ENCODE measurements at regions not wholly inside any gene's neighbourhood (a gene's known extent, or its start where the extent isn't known, plus 50 kb on each side); places are given as distances from the start of the nearest gene placed in this dataset.

DNA sequence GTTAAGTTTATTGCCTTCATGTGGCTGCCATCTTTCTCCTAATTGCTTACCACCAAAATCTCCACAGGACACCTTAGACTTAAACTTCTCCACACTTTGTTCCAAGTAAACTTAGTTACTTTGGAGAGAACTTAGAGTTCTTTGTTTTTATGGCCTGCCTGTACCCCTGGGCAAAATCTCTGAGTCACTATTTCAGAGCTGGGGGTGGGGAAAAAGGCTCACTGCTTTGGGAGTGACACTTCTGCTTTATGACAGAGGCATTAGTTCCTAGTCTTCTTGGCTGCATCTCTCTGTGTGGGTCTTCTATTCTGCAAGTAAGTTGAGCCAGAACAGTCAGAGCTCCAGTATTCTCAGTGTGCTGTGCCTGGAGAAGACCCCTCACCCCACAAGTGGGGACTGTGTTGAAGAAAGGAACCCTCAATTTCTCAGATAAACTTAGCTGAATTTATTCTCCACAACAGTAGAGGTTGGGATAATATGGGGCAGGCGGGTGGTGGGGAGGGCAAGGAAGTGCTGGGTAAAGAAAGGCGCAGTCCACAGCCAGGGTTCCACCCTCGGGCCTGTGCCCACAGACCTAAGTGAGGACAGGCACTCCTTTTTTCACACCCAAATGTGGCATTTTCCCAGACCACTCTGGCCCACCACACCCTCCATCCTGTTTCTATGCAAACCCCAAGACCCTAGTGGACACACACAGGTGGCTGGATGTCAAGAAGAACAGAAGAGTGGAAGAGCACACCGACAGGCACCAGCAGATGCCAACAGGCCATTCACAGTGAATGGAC lies 636.6 kb upstream of the MAN1A1 start:
- DNase-seq (ENCODE audit: low read depth): no peak
- in situ Hi-C loops (cut with HindIII; ENCODE audit: low pct_unique_long_range_greater_than_20kb, low sequenced_read_pairs): no loop called here

DNA sequence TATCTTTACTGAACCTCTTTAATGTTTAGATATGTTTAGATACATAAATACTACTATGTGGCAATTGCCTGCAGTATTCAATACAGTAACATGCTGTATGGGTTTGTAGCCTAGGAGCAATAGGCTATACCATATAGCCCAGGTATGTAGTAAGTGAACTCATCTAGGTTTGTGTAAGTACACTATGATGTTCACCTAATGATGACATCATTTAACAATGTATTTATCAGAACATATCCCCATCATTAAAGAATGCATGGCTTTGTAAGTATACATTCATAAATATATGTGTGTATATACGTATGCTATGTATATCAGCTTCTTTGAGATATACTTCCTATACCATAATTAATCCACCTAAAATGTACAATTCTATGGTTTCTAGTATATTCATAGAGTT lies 631.2 kb upstream of the MAN1A1 start:
- DNase-seq (ENCODE audit: low read depth): no peak
- in situ Hi-C loops (cut with HindIII; ENCODE audit: low pct_unique_long_range_greater_than_20kb, low sequenced_read_pairs): no loop called here

DNA sequence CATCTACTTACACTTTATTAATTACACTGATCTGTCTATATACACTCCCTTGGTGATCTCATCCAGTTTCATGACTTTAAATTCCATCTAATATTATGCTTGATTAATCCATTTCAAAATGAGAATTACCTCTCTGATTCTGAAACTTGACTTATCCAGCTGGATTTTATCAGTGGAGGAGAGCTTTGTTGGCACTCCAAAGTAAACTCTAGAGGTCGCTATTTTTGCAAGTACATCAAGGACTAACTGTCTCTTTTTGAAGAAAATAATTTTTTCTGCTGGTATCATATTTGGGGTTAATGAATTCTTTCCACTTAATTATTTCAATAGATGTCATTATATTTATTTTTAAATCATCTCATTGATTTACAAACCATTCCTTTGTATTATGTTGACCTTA lies 630.3 kb upstream of the MAN1A1 start:
- in situ Hi-C loops (cut with HindIII; ENCODE audit: low pct_unique_long_range_greater_than_20kb, low sequenced_read_pairs): no loop called here
- DNase-seq (ENCODE audit: low read depth): no peak

DNA sequence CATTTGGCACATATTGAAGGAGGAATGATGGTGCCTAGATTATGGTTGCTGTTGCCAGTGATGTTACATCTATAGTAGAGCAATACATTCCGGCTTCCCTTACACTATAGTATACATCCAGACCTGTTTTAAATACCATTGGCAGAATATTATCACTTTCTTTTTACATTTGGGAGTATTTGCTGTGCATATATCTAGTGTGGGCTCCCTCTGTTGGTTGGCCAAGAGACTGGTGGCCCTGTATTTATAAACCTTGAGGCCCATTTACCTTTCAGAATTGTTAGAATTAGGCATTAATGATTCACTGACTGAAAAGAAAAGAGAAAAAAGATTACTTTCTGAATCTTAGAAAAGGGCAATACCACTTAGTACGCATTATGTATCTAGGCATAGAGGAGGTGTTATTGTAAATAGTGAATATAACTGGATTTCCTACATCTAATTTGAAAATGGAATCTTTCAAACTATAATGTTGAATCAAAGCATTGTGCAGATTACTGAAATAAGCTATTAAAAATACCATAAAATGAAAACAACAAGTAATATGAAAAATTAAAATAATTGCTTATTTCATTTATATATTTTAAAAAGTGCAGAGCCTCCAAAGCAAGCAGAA lies 628.8 kb upstream of the MAN1A1 start:
- in situ Hi-C loops (cut with HindIII; ENCODE audit: low pct_unique_long_range_greater_than_20kb, low sequenced_read_pairs): no loop called here
- DNase-seq (ENCODE audit: low read depth): peak; percentile 1

DNA sequence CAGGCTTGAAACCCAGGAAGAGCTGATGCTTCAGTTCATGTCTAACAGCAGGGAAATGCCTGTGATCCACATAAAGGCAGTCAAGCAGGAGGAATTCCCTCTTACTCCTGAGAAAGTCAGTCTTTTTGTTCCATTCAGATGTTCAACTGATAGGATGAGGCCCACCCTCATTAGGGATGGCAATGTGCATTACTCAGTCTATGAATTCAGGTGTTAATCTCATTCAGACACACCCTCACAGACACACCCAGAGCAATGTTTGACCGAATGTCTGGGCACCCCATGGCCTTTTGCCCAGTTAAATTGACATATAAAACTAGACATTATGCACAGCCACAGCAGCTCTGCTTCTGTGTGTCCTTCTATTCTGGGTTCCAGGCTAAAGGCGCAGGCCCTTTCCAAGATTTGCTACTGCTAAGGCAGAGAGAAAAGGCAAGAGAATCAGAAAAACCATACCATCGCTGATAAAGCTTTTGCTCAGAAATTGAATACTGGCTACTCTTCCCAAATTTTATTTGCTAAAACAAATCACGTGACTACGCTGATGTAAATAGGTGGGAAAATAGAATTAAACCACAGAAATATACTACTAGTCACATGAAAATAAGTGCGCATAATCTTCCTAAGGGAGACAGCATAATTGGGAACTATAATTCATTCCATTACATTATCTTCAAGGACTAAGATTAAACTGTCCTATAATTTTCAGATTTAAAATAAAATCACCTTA lies 625.0 kb upstream of the MAN1A1 start:
- DNase-seq (ENCODE audit: low read depth): no peak
- in situ Hi-C loops (cut with HindIII; ENCODE audit: low pct_unique_long_range_greater_than_20kb, low sequenced_read_pairs): no loop called here

DNA sequence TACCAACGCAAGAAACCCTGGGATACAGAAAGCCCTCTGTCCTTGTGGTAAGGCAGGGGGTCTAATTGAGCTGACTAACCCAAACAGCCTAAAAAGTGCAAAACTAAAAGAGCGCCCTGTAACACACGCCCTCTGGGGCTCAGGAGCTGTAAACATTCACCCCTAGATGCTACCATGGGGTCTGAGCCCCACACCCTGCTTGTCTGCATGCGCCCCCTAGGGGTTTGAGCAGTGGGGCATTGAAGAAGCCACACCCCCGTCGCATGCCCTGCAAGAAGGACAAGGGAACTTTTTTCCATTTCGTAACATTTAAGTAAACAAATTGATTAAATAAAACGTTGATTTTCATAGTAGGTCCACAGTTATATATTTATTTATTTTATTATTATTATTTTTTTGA lies 616.9 kb upstream of the MAN1A1 start:
- DNase-seq (ENCODE audit: low read depth): no peak
- in situ Hi-C loops (cut with HindIII; ENCODE audit: low pct_unique_long_range_greater_than_20kb, low sequenced_read_pairs): no loop called here

DNA sequence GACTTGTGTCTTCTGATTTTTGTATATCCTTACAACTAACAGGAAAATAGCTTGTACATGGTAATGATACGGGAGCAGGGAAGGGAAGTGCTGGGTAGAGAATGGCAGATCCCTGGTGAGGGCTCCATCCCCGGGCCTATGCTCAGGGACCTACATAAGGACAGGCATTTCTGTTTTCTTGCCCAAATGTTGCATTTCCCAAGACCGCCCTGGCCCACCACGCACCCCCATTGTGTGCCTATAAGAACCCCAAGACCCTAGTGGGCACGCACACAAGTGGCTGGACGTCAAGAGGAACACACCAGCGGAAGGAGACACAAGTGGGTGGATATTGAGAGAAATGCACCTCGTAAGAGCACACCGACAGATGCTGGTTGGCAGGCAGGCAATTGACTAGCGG lies 616.3 kb upstream of the MAN1A1 start:
- in situ Hi-C loops (cut with HindIII; ENCODE audit: low pct_unique_long_range_greater_than_20kb, low sequenced_read_pairs): no loop called here
- no peak for DNase-seq (ENCODE audit: low read depth)

DNA sequence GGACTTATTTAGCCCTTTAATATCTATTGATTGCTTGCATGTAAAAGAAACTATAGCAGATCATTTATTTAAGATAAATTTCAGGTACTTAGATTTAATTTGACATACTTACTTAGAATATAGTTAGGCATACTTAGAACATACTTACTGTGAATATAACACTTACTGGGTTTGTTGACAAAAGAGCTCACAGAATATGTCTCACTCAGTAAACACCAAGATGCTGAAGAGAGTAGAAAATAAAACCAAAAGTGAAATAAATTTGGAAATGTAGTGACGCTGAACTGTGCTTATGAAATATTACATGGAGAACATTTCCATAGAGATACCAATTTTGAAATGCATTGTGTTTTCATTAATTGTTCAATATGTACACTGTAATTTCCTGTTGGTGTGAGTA lies 615.4 kb upstream of the MAN1A1 start:
- in situ Hi-C loops (cut with HindIII; ENCODE audit: low pct_unique_long_range_greater_than_20kb, low sequenced_read_pairs): no loop called here
- no peak for DNase-seq (ENCODE audit: low read depth)

DNA sequence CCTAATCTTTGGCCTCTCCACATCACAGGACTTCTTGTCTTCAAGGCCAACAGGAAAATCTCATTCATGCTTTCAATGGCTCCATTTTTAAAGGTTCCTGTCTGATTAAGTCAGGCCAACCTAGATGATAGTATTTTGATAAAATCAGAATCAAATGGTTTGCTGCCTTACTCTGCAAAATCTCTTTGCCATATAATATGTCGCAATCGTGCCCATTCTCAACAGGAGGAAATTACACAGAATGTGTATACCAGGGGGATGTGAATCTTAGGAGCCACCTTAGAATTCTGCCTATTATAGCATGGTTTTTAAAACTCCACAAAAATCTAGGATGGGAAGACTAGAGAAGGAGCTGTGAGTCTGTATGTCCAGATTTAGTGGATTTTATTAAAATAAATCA lies 612.9 kb upstream of the MAN1A1 start:
- in situ Hi-C loops (cut with HindIII; ENCODE audit: low pct_unique_long_range_greater_than_20kb, low sequenced_read_pairs): no loop called here
- no peak for DNase-seq (ENCODE audit: low read depth)

DNA sequence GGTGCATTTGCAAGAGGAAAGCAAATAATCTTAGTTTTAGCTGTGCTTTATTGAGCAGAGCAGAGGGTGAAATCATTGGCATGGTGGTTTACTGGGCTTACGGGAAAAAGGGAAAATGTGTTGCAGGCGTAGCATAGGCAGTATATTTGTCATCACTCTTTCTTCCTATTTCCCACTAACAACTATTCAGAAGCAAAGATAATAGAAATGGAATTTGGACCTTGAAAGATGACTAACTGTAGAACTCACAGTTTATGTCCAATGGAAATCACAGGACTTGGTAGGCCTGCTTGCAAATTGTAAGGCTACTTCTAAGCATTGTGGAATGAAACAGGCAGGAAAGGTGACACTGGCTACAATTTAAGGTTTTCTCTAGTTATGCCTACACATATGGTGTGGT lies 611.9 kb upstream of the MAN1A1 start:
- in situ Hi-C loops (cut with HindIII; ENCODE audit: low pct_unique_long_range_greater_than_20kb, low sequenced_read_pairs): no loop called here
- no peak for DNase-seq (ENCODE audit: low read depth)

DNA sequence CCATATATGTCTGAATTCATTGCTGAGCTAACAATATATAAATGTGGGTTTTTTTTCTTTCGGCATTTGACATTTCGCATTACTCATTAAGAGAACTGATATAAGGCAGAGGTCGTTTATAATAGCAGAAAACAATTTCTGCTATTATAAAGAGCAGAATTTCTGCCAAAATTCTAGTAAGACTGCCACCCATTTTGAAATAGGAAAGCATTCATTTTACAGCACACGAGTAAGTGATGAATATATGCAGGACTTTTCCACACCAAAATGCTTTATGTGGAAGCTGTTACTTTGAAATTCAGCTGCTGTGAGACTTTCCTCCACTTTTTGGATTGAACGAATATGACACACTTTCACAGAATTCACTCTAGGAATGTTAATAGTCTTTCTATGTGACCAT lies 610.9 kb upstream of the MAN1A1 start:
- DNase-seq (ENCODE audit: low read depth): no peak
- in situ Hi-C loops (cut with HindIII; ENCODE audit: low pct_unique_long_range_greater_than_20kb, low sequenced_read_pairs): no loop called here

DNA sequence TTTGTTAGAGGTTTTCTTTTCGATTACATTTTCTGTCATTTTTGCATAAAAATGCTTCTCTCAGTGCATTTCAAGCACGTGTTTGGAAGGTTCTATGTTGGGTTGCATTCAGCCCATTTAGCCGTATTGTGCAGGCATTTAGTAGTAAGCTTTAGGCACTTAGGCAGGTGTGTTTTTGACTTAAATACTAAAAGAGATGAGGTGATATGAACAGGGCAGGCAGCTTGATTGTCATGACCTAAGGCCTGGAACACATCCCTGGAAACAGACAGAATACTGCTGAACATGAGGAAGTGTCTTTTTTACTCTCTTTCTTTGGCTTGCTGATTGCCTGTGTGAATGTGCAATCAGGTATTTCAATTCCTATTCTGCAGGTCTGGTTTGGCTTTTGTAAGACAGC lies 610.5 kb upstream of the MAN1A1 start:
- no peak for DNase-seq (ENCODE audit: low read depth)
- in situ Hi-C loops (cut with HindIII; ENCODE audit: low pct_unique_long_range_greater_than_20kb, low sequenced_read_pairs): no loop called here

DNA sequence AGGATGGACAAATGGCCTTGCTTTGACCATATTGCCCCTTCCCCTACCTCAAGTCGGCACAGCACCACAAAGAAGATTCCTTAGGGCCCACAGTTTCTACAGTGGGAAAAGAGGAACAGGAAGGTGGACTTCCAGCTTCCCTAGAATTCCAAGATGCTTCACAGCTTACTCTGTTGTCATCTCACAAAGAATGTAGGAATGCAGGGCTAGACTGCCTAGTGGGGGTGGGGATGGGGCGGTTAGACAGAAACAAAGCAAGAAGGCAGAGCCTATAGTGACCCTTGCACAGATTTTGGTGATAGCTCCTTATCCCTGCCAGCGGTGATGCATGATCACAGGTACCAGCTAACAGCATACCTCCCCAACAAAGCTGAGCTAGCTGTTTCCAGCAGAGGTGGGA lies 607.6 kb upstream of the MAN1A1 start:
- DNase-seq (ENCODE audit: low read depth): no peak
- in situ Hi-C loops (cut with HindIII; ENCODE audit: low pct_unique_long_range_greater_than_20kb, low sequenced_read_pairs): no loop called here

DNA sequence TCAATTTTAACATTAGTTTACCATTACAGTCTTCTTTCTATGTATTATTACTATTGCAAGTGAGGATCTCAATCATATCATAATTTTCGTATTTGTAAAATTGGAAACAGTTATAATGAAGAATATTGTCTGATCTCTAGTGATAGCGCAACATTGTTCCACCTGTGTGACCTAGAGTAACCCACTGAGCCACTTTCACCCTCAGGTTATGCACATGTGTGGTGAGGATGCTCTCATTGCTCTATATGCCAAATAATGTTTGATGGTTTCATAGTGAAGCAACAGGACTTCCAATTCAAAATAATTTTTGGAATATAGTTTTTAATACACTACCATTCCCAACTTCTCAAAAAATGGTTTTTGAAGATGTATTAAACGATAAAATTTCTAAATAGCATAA lies 603.1 kb upstream of the MAN1A1 start:
- no peak for DNase-seq (ENCODE audit: low read depth)
- in situ Hi-C loops (cut with HindIII; ENCODE audit: low pct_unique_long_range_greater_than_20kb, low sequenced_read_pairs): no loop called here

DNA sequence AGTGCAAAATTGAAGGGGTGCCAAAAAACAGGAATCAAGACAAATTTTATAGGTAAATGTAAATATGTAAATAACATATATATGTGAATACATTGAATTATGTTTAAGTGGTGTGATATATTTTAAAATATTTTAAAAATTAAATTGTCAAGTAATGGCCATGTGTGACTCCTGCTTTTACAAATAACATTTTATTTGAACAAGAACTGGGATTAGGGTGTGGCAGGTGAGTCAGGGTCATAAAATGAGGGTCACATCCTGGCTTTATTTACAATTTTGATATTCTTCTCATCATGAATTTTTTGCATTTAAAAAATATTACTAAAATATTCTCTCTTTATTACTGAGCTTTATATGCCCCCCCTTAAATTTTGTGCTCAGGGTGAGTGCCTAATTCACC lies 601.1 kb upstream of the MAN1A1 start:
- in situ Hi-C loops (cut with HindIII; ENCODE audit: low pct_unique_long_range_greater_than_20kb, low sequenced_read_pairs): no loop called here
- no peak for DNase-seq (ENCODE audit: low read depth)

DNA sequence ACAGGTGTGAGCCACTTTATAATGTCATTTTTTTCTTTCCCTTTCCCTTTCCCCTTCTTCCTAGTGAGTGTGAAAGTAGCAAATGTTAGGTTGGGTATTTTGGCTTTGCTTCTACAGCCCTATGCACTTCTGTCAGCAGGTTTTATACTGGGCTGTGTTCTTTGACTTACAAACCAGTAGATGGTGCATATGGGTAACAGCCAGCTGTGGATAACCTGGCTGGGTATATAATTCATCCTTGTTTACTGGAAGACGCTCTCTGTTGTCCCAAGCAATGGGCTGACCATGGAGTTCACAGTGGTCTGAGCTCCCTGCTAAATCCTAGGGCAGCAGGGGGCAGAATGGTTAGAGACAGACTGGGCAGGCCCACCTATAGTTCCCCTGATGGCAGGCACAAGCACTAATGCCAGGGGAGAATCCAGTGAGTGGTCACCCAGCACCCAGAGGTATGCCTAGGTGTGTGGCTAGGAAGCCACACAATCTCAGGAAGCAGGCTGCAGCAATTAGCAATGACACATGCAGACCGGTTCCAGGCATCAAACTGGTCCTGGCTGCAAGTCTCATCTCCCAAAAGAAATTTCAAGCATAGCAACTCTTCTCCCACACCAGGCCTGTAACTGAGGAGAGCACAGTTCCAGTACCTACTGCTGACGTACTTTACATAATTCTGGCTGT lies 592.7 kb upstream of the MAN1A1 start:
- no peak for DNase-seq (ENCODE audit: low read depth)
- in situ Hi-C loops (cut with HindIII; ENCODE audit: low pct_unique_long_range_greater_than_20kb, low sequenced_read_pairs): no loop called here

DNA sequence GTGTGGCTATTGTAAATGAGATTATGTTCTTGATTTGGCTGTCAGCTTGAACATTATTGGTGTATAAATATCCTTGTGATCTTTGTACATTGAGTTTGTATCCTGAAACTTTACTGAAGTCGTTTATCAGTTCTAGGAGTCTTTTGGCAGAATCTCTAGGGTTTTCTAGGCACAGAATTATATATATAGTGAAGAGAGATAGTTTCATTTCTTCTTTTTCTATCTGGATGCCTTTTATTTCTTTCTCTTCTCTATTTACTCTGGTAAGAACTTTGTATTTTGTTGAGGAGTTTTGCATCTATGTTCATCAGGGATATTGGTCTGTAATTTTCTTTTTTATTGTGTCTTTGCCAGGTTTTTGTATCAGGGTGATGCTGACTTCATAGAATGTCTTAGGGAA lies 589.2 kb upstream of the MAN1A1 start:
- no peak for DNase-seq (ENCODE audit: low read depth)
- in situ Hi-C loops (cut with HindIII; ENCODE audit: low pct_unique_long_range_greater_than_20kb, low sequenced_read_pairs): no loop called here

DNA sequence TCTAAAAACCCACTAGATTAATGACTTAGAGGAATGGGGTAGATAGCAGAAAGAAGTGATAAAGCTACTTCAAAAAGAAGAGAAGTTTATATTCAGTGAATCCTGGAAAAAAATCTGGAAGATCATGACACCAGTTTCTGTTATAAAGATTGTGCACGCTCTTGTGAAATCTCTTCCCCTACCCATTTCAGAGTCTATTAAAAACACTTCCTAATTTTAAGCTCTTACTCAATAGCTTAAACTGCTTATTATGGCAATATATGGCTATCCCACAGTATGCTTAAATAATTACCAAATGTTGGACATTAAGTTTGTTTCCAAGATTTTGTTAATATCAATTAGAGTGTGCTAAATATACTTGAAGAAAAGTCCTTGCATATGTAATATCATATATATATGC lies 585.3 kb upstream of the MAN1A1 start:
- in situ Hi-C loops (cut with HindIII; ENCODE audit: low pct_unique_long_range_greater_than_20kb, low sequenced_read_pairs): no loop called here
- DNase-seq (ENCODE audit: low read depth): no peak

DNA sequence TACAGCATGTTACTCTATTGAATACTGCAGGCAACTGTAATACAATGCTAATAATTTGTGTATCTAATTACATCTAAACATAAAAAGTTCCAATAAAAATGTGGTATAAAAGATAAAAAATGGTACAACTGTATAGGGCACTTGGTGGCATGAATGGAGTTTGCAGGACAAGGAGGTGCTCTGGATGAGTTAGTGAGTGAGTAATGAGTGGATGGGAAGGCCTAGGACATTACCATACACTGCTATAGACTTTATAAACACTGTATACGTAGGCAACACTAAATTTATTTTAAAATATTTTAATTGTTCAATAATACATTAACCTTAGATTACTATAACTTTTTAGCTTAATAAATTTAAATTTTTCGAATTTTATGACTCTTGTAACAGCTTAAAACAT lies 579.6 kb upstream of the MAN1A1 start:
- in situ Hi-C loops (cut with HindIII; ENCODE audit: low pct_unique_long_range_greater_than_20kb, low sequenced_read_pairs): no loop called here
- no peak for DNase-seq (ENCODE audit: low read depth)
